IPS-20b (cell line): ENCODE measurements at regions not wholly inside any gene's neighbourhood (a gene's known extent, or its start where the extent isn't known, plus 50 kb on each side); places are given as distances from the start of the nearest gene placed in this dataset.
A peak's percentile ranks its signal among the peaks of the same experiment; 100 is the strongest.
"Not testable (repeated sequence)": the region's sequence is repeated elsewhere in the genome, so short reads cannot be mapped to it uniquely, and the experiment has no call there.

Experiments
- H3K27ac ChIP-seq: one replicate; pipeline ENCODE4 v1.5.1; 2013; ENCODE audit warnings: low read length
- H3K27me3 ChIP-seq: 2 replicates; pipeline ENCODE4 v1.6.1; 2013; ENCODE audit warnings: mild to moderate bottlenecking, low read length, inconsistent platforms; ENCODE audit not compliant: insufficient read depth
- H3K36me3 ChIP-seq: 2 replicates; pipeline ENCODE4 v1.6.1; 2013; ENCODE audit warnings: low read depth, mild to moderate bottlenecking, inconsistent platforms, low read length, moderate library complexity; ENCODE audit not compliant: insufficient read depth
- H3K4me1 ChIP-seq: 2 replicates; pipeline ENCODE4 v1.6.1; 2013; ENCODE audit warnings: mild to moderate bottlenecking, control low read depth, inconsistent platforms, low read length, moderate library complexity; ENCODE audit not compliant: insufficient read depth
- H3K4me3 ChIP-seq: 2 replicates; pipeline ENCODE4 v1.5.1; 2013; ENCODE audit warnings: mild to moderate bottlenecking, low read length, inconsistent platforms
- H3K9ac ChIP-seq: 2 replicates; pipeline ENCODE4 v1.6.1; 2013; ENCODE audit warnings: low read depth, mild to moderate bottlenecking, inconsistent platforms, low read length, moderate library complexity
- H3K9me3 ChIP-seq: 2 replicates; pipeline ENCODE4 v1.6.1; 2013; ENCODE audit warnings: mild to moderate bottlenecking, low read depth, low read length, inconsistent platforms; ENCODE audit not compliant: insufficient read depth

- H3K4me3 ChIP-seq, result no peak overlapping the region
- H3K36me3 ChIP-seq, result no peaks in the 10 kb centered on the region
- peaks cover 21% of the 10 kb centered on the region; the same call in 1 of the 2 replicates for H3K4me1 ChIP-seq
- no peak overlapping the region for H3K27ac ChIP-seq
- H3K27me3 ChIP-seq, result no peaks in the 10 kb centered on the region
- H3K9ac ChIP-seq, result no peak overlapping the region
- no peaks in the 10 kb centered on the region for H3K9me3 ChIP-seq
Observed at GRCh38 chr18:23311351-23312121, 141.6 kb upstream of the RIOK3 start.

- Histone ChIP-seq H3K36me3 (no peaks in the 10 kb centered on the region), H3K27me3 (no peaks in the 10 kb centered on the region), H3K4me3 (no peak overlapping the region), H3K9ac (no peak overlapping the region), H3K4me1 (peaks cover 21% of the 10 kb centered on the region; the same call in 1 of the 2 replicates), H3K27ac (no peak overlapping the region), H3K9me3 (no peaks in the 10 kb centered on the region)
Observed at GRCh38 chr18:23313379-23313778, 139.7 kb upstream of the RIOK3 start.

- Histone ChIP-seq H3K36me3 (no peaks in the 10 kb centered on the region), H3K4me3 (peak overlapping the region; percentile 12; the same call in 1 of the 2 replicates), H3K9ac (no peak overlapping the region), H3K27ac (no peak overlapping the region), H3K4me1 (peaks cover 21% of the 10 kb centered on the region; the same call in 1 of the 2 replicates), H3K9me3 (no peaks in the 10 kb centered on the region), H3K27me3 (no peaks in the 10 kb centered on the region)
Observed at GRCh38 chr18:23314672-23315071, 138.4 kb upstream of the RIOK3 start.

GRCh38 chr18:23316316-23316715, 136.8 kb upstream of the RIOK3 start:
- no peaks in the 10 kb centered on the region for H3K27me3 ChIP-seq
- H3K27ac ChIP-seq, result no peak overlapping the region
- H3K9ac ChIP-seq, result no peak overlapping the region
- H3K4me3 ChIP-seq, result no peak overlapping the region
- H3K9me3 ChIP-seq, result no peaks in the 10 kb centered on the region
- H3K36me3 ChIP-seq, result no peaks in the 10 kb centered on the region
- peaks cover 21% of the 10 kb centered on the region; the same call in 1 of the 2 replicates for H3K4me1 ChIP-seq

GRCh38 chr18:23316988-23317387, 136.1 kb upstream of the RIOK3 start:
- Histone ChIP-seq H3K4me1 (peaks cover 21% of the 10 kb centered on the region; the same call in 1 of the 2 replicates), H3K36me3 (no peaks in the 10 kb centered on the region), H3K27me3 (no peaks in the 10 kb centered on the region), H3K4me3 (no peak overlapping the region), H3K9me3 (no peaks in the 10 kb centered on the region), H3K9ac (no peak overlapping the region), H3K27ac (no peak overlapping the region)

- Histone ChIP-seq H3K4me1 (peaks cover 21% of the 10 kb centered on the region; the same call in 1 of the 2 replicates), H3K9me3 (no peaks in the 10 kb centered on the region), H3K27ac (no peak overlapping the region), H3K9ac (no peak overlapping the region), H3K27me3 (no peaks in the 10 kb centered on the region), H3K36me3 (no peaks in the 10 kb centered on the region), H3K4me3 (no peak overlapping the region)
Observed at GRCh38 chr18:23317975-23318675, 135.0 kb upstream of the RIOK3 start.

- Histone ChIP-seq H3K9me3 (no peaks in the 10 kb centered on the region), H3K27me3 (no peaks in the 10 kb centered on the region; the same call in 1 of the 2 replicates), H3K4me3 (no peak overlapping the region), H3K27ac (no peak overlapping the region), H3K36me3 (no peaks in the 10 kb centered on the region), H3K4me1 (peaks cover 5% of the 10 kb centered on the region; the same call in 1 of the 2 replicates), H3K9ac (no peak overlapping the region)
Observed at GRCh38 chr18:23320709-23321236, 132.3 kb upstream of the RIOK3 start.

- Histone ChIP-seq H3K27me3 (no peaks in the 10 kb centered on the region; the same call in 1 of the 2 replicates), H3K9me3 (no peaks in the 10 kb centered on the region), H3K36me3 (no peaks in the 10 kb centered on the region), H3K9ac (no peak overlapping the region), H3K27ac (no peak overlapping the region), H3K4me3 (no peak overlapping the region), H3K4me1 (peaks cover 4% of the 10 kb centered on the region; the same call in 1 of the 2 replicates)
Observed at GRCh38 chr18:23321996-23322395, 131.1 kb upstream of the RIOK3 start.

GRCh38 chr18:23324056-23324811, 128.9 kb upstream of the RIOK3 start:
- Histone ChIP-seq H3K27me3 (no peaks in the 10 kb centered on the region; the same call in 1 of the 2 replicates), H3K4me1 (peaks cover 4% of the 10 kb centered on the region; the same call in 1 of the 2 replicates), H3K36me3 (no peaks in the 10 kb centered on the region), H3K4me3 (no peak overlapping the region), H3K9me3 (no peaks in the 10 kb centered on the region), H3K27ac (no peak overlapping the region), H3K9ac (no peak overlapping the region)

- H3K4me1 ChIP-seq, result peaks cover 4% of the 10 kb centered on the region; the same call in 1 of the 2 replicates
Observed at GRCh38 chr18:23324861-23325260, 128.2 kb upstream of the RIOK3 start.

GRCh38 chr18:23329671-23330070, 123.4 kb upstream of the RIOK3 start:
- not testable (repeated sequence) for H3K4me1 ChIP-seq, H3K9ac ChIP-seq, H3K27me3 ChIP-seq, H3K36me3 ChIP-seq, H3K9me3 ChIP-seq, H3K4me3 ChIP-seq, H3K27ac ChIP-seq

More at GRCh38 chr18:23324861-23325260, 128.2 kb upstream of the RIOK3 start:
- Histone ChIP-seq H3K27ac (no peak overlapping the region), H3K36me3 (no peaks in the 10 kb centered on the region), H3K9me3 (no peaks in the 10 kb centered on the region), H3K4me3 (no peak overlapping the region), H3K9ac (no peak overlapping the region), H3K27me3 (no peaks in the 10 kb centered on the region; the same call in 1 of the 2 replicates)
